NCI-H69 (cell line): ENCODE measurements at regions not wholly inside any gene's neighbourhood (a gene's known extent, or its start where the extent isn't known, plus 50 kb on each side); places are given as distances from the start of the nearest gene placed in this dataset.
A peak's percentile ranks its signal among the peaks of the same experiment; 100 is the strongest.
"Not testable (repeated sequence)": the region's sequence is repeated elsewhere in the genome, so short reads cannot be mapped to it uniquely, and the experiment has no call there.

Experiments
- DNase-seq: peaks from one replicate; lab custom pipeline; 2025; lab: John Stamatoyannopoulos, UW

GRCh38 chrX:93177930-93178329, 495.4 kb downstream of the NAP1L3 start:
- no peak for DNase-seq

DNA sequence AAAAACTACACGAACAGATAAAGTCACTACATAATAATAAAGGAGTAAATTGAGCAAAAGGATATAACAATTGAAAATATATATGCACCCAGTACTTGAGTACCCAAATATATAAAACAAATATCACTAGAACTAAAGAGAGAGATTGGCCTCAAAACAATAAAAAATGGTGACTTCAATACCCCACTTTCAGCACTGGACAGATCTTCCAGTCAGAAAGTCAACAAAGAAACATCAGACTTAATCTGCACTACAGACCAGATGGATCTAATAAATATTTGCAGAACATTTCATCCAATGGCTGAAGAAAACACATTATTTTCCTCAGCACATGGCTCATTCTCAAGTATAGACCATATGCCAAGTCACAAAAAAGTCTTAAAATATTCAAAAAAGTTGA, 503.6 kb downstream of the NAP1L3 start:
- no peak for DNase-seq

DNA sequence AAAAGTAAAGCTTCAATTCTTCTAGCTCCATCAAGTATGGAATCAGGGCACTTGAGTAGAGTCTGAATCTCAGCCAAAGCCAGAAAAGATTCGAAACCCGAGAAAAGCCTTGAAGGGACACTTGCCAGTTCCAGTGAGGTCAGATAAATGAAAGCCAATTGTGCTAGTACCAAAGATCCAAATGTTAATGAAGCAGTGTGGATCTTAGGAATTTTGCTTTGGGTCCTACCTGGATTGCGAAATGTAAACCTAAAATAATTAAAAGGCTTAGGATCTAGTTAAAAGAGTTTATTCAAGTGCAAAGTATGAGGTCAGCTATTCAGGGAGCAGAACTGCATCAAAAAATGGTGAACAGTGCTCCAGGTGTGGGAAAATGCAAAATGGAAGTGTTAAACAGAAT, 552.6 kb downstream of the NAP1L3 start:
- no peak for DNase-seq

GRCh38 chrX:93103353-93104067, 569.9 kb downstream of the NAP1L3 start:
- peak; percentile 31 for DNase-seq

- not testable (repeated sequence) for DNase-seq
These were observed 577.8 kb downstream of the NAP1L3 start for GRCh38 chrX:93095535-93095934.

- not testable (repeated sequence) for DNase-seq
These were observed 594.5 kb downstream of the NAP1L3 start for GRCh38 chrX:93078906-93079305.

GRCh38 chrX:93055264-93055663, 618.1 kb downstream of the NAP1L3 start:
- DNase-seq = not testable (repeated sequence)

DNA sequence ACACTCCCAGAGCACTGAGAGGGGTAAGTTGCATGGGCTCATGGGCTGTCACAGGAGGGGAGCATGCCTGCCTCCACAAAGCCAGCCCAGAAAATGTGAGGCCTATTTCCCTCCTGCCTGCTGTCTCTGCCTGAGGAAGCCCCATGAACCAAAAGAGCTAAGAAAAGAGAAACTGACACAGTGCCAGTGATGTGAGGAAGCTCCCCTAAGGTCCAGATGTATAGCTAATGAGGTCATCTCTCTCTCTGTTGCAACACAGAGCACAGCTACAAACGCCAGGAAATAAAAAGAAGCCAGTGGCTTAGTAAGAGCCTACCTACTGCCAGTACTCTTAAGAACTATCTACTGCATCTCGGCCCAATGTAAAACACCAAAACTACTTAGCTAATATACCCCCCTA, 653.5 kb downstream of the NAP1L3 start:
- DNase-seq = peak; percentile 3

- DNase-seq = peak; percentile 89
These were observed 658.8 kb downstream of the NAP1L3 start for GRCh38 chrX:93014481-93015030.
